C4-2B (cell line): ENCODE measurements at regions not wholly inside any gene's neighbourhood (a gene's known extent, or its start where the extent isn't known, plus 50 kb on each side); places are given as distances from the start of the nearest gene placed in this dataset.
"Not testable (repeated sequence)": the region's sequence is repeated elsewhere in the genome, so short reads cannot be mapped to it uniquely, and the experiment has no call there.

ENCODE experiments used
- H3K27ac ChIP-seq: fragments of 450-650 bp; 2 replicates; pipeline ENCODE4 v1.5.1; 2017
- ZFX ChIP-seq: fragments of 450-650 bp; IDR thresholded peaks from 2 replicates; pipeline ENCODE4 v1.6.1; 2017
- TF ChIP-seq, protein P1 (sequence below): fragments of 450-650 bp; conservative IDR thresholded peaks from 2 replicates; pipeline ENCODE4 v1.5.1; 2017; ENCODE audit warnings: mild to moderate bottlenecking

DNA sequence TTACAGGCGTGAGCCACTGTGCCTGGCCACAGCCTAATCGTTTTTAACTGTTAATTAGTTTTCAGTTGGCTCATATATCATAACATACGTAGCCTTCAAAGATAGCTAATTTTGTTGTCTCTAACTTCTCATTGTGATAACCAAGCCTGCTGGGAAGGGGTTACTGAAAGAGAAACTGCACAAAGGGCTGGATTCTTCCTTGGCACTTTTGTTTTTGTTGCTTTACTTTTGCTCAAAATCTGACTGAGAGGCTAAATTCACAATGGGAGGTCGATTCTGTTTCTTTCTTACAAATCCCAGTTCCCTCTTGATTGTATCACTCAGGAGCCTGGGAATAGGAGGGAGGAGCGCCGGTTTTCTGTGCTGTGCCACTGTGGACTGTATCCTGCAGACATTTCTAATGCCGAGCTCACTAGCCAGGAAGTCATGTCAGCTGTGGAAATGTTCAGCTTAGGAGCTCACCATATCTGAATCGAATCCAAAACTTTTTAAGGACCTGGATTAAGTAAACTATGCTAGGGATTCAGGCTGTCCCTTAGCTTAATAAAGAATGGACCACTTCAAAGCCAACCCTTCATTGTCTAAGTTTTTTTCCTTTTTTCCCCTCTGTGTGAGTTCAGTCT, 120.5 kb upstream of the FAT1 start:
- H3K27ac ChIP-seq = no peak overlapping the region
- no peak for TF ChIP-seq ZFX
- TF ChIP-seq, protein P1, sequence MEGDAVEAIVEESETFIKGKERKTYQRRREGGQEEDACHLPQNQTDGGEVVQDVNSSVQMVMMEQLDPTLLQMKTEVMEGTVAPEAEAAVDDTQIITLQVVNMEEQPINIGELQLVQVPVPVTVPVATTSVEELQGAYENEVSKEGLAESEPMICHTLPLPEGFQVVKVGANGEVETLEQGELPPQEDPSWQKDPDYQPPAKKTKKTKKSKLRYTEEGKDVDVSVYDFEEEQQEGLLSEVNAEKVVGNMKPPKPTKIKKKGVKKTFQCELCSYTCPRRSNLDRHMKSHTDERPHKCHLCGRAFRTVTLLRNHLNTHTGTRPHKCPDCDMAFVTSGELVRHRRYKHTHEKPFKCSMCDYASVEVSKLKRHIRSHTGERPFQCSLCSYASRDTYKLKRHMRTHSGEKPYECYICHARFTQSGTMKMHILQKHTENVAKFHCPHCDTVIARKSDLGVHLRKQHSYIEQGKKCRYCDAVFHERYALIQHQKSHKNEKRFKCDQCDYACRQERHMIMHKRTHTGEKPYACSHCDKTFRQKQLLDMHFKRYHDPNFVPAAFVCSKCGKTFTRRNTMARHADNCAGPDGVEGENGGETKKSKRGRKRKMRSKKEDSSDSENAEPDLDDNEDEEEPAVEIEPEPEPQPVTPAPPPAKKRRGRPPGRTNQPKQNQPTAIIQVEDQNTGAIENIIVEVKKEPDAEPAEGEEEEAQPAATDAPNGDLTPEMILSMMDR = no peak

DNA sequence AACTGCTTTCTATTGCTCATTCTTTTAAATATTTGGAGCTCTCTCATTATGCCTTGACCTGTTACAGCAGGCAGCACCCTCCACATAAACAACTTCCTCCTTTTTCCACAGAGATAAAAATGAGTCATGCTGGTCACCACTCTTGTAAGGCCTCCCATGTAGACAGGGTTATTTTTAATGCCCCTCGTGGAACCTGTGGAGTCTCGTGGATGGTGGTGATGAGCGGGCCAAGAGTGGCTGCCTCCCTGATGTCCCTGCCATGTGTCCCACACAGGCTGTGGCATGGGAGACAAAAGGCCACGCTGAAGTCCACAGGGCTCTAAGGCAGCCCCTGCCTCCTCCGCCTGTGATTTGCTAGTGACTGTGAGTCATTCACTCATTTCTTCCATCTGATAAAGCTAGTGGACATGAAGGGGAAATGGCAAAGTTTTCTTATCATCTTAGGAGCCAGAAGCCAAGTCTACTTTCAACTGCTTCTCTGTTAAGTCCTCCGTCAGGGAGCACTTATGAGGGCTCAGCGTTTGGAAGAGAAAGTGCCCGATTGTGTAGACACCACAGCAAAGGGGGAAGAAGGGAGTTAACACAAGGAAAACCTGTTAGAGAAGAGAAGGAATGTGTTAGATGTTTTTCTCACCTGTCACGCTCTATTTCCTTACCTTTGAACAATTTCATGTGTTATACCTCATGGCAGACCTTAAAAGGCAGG, 121.6 kb upstream of the FAT1 start:
- H3K27ac ChIP-seq = no peak overlapping the region
- TF ChIP-seq, protein P1 = no peak
- TF ChIP-seq ZFX = no peak

DNA sequence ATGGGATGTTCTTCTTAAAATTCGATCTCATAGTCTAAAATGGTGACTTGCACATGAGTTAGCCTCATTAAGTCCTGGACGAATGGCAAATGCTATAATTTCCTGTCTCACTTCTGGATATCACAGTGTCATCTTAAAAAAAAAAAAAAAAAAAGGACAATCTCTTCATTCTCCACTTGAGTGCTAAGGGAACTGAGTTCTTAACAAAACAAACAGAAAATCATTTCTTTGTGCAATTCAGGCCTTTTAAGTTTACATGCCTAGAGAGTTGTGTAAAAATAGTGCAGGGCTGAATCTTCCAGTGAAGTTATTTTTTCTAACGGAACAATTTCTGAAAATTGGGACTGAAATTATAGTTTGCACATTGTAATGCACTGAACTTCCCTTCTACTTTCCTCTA, 122.8 kb upstream of the FAT1 start:
- TF ChIP-seq, protein P1 = no peak
- TF ChIP-seq ZFX = no peak
- H3K27ac ChIP-seq = no peak overlapping the region

DNA sequence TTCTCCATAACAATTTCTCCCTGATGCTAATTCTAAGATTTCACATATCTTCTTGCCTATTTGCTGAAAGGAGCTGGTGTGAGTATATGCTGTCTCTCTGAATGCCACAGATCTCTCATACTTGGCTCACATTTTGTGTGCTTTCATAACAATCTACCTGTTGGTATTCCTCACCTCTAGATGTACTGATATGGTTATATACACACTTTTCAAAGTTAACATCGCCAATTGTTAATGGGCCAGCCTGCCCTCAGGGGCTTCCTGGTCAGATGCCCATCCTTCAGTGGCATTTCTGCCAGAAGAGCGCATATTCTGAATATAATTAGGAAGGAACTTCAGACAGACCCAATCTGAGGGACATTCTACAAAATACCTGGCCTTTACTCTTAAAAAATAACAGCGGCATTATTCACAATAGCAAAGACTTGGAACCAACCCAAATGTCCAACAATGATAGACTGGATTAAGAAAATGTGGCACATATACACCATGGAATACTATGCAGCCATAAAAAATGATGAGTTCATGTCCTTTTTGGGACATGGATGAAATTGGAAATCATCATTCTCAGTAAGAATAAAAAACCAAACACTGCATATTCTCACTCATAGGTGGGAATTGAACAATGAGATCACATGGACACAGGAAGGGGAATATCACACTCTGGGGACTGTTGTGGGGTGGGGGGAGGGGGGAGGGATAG, 123.9 kb upstream of the FAT1 start:
- H3K27ac ChIP-seq = not testable (repeated sequence)

DNA sequence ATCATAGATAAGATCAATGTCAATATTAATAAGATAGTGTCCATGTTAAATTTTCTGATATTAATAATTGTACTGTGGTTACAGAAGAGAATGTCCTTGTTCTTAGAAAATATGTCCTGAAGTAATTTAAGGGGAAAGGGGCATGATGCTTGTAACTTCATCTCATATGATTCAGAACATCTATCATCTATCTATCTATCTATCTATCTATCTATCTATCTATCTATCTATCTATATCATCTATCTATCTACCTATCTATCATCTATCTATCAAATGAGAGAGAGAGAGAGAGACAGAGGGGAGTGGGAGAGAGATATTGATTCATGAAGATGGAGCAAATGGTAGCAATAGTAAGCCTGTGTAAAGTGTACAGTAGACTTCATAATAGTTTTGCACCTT, 124.8 kb upstream of the FAT1 start:
- TF ChIP-seq, protein P1 = no peak
- TF ChIP-seq ZFX = no peak
- H3K27ac ChIP-seq = no peak overlapping the region

DNA sequence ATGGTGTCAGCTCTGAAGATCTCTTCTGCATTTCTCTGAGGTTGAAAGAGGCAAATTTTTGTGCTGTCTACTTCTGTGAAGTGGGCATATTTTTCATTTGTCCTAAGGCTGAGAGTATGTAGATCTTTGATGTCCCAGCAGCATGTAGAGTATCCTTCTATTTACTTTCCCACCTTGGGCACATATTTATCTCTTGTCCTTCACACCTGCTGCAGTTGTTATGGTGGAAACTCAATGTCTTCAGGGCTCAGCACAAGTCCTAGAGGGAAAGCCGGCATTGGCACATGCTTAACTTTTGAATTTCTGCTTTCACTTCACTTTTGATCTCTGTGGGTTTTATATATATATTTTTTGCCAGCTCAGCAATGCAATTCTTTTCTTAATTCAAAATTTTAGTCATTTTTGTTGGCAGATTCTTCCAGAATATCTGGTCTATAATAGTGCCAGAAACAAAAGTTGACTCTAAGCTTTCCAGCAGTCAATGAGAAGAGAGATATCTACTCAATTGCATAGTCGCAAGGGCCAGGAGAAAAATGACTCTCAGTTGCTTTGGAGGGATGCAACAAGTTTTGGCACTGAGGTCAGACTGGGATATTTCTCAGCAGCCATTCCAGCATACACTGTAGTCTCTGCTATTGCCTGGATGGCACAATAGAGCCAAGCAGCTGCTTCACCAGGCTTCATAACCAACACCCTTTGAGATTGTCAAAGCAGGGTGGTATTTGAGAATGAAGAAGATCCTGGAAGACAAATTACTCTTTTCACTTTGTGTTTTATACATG, 127.8 kb upstream of the FAT1 start:
- no peak overlapping the region for H3K27ac ChIP-seq

DNA sequence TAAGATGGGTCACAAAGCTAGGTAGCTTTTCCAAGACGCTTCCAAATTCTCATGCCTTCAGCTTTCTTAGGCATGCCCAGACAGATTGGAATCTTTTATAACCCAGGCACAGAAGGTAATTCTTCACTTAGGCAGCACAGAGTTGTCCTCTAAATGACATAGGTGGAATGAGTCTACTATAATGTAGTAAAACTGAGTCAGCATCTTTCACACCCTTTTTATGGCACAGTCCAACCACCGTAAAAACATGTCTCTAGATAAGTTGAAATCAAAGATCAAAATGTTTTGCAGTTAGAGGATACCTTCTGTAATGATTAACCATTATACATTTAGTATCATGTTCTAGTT, 128.4 kb upstream of the FAT1 start:
- no peak for TF ChIP-seq ZFX
- TF ChIP-seq, protein P1 = no peak
- no peak overlapping the region for H3K27ac ChIP-seq

More for the DNA sequence above, 127.8 kb upstream of the FAT1 start:
- no peak for TF ChIP-seq ZFX
- TF ChIP-seq, protein P1 = no peak
